AG09319 (cell line): ENCODE measurements at regions not wholly inside any gene's neighbourhood (a gene's known extent, or its start where the extent isn't known, plus 50 kb on each side); places are given as distances from the start of the nearest gene placed in this dataset.

Experiments used
- DNase-seq: peaks from one replicate; pipeline ENCODE4 v3.0.0-alpha.2; 2010; ENCODE audit warnings: low read depth; ENCODE audit errors: extremely low read depth
- CTCF ChIP-seq: IDR thresholded peaks from 2 replicates; pipeline ENCODE4 v1.5.1; 2011; ENCODE audit warnings: low read depth, mild to moderate bottlenecking, inconsistent platforms, low read length, moderate library complexity

DNA sequence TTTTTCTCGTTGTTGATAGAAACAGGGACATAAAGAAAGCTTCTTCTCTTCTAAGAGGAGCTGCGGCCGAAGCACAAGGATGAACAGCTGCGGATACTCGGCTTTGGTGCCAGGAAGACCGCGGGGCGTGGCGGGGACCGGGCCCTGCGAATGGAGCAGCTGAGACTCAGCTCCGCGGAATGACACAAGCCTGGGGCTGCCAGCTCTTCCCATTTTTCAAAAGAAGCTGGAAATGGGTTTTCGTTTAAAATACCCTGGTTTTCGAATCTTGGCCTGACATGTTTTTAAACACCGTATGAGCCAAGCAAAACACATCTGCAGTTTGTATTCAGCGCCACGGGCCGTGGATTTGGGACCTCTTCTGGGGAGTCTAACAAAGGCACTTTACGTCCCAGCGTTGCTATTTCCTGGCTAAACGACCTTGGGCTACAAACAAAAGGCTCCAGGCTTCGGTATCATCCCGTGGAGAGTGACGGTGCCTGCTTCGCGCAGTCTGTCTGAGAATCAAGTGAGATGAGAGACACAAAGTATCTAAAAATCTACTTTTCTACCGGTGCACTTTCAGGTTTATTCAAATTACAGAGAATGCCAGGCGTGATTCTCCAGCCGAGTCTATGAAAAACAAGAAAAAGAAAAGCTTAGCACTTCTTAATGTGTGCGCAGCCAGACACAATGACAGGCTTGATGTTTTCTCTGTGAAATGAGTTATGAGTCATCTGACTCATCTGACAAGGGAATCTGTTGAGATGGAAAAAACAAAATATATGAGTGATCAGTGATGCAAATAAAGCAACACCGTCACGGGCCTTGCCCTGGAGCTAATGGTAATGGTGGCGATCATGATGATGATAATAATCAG lies 114.0 kb upstream of the TMEM132D start:
- no peak for DNase-seq
- TF ChIP-seq CTCF = no peak

DNA sequence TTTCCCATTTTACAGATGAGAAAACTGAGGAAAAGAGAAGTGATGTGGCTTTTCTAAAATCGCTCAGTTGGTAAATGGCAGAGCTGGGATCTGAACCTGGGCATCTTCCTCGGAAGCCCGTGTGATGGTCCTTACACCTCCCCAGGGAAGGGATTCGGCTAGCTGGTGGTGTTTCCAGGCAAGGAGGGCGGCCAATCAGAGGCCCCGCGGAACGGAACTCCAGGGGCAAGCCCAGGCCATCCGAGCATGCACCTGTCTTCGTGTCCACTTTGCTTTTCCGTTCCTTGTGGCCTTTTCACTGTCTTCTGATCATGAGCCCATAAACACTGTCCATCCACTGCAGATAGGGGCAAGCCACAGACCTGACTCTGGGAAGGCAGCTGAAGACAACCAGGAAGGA lies 114.8 kb upstream of the TMEM132D start:
- no peak for TF ChIP-seq CTCF
- DNase-seq = no peak

DNA sequence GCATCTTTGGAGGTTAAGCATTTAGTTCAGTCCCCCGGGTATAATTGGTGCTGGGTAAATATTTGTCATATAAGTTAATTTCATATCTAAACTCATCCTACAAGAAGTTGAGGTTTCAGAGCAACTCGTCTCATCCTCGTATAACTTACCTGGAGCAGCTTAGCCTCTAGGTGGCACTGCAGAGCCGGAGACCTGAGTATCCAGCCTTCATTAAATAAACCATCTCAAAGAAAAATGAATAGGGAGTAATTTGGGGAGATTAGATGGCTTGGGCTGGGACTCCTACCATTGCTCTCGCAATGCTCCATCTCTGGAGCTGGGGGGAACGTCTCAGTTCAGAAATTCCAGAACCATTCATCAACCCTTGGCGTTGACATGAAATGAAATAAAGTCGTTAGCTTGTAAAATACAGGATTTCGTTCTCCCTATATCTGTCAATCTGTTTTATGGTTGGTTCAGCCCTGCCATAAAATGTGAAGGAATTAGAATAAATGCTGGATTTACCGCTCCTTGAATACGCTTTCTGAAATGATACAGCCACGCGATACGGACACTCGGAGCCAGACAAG lies 122.9 kb upstream of the TMEM132D start:
- no peak for DNase-seq
- TF ChIP-seq CTCF = peak; percentile 29

DNA sequence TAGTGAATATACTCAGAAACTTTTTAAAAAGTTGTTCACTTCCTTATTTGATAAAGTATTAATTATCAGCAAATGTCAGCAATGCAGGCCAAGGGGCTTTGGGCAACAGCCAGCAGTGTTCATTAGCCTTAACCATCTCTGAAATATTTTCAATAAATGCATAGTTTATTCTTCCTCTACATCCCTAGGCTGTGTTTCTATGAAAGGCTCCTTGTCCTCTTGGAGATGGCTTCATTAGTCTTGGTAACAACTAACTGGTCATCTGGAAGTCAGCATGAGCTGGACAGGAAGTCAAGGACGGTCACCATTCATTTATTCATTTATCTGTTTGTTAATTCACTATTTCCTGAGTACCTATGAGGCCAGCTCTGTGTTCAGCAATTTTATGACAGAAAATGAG lies 124.0 kb upstream of the TMEM132D start:
- no peak for TF ChIP-seq CTCF
- DNase-seq = no peak

DNA sequence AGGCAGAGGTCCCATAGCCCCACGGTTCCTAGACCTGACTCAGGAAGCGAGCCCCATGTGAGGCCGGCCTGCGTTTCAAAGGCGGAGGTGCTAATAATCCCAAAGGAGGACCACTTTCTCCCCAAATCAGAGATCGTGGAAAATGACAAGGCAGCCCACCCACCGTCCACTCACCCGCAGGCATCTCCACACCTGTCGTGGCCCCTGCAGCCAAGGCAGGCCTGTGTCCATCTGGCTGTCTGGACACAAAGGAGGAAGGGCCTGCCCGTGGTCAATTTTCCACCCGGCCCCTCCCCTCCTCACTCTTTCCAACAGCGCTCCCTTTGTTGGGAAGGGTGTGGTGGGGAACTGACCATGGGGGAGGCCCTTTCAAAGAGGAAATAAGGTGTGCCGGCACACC lies 125.3 kb upstream of the TMEM132D start:
- DNase-seq = no peak
- TF ChIP-seq CTCF = no peak

DNA sequence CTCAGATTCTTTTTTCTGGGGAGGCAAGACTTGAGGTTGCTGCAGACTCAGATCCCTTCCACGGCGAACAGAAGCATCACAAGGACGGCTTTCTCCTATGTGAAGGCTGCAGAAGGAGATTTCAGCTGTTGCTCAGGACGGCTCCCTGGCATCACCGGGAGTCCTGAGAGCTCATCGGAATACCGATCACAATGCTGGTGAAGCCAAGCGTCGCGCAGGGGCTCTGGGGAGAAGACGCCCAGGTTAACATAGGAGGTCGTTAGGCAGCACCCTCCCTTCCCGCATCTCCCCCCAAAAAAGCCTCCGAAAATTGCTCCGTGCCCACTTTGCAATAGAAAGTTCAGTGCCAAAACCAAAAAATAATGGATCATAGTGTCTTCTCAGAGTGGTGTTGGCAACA lies 127.2 kb upstream of the TMEM132D start:
- TF ChIP-seq CTCF = no peak
- DNase-seq = no peak

- TF ChIP-seq CTCF = peak; percentile 81
- DNase-seq = no peak
These were observed 127.9 kb upstream of the TMEM132D start for GRCh38 chr12:130031571-130032189.
